Tibial nerve (tissue), 4 donors: ENCODE measurements at regions not wholly inside any gene's neighbourhood (a gene's known extent, or its start where the extent isn't known, plus 50 kb on each side); places are given as distances from the start of the nearest gene placed in this dataset.

Experiments used
- DNase-seq, 2 donors: peaks; one replicate each; pipeline ENCODE4 v3.0.0-alpha.2; 2019; ENCODE audit warnings: low spot score in 2 of 2
- H3K27ac ChIP-seq, 4 donors: fragments of 200-600 bp; sonication (generic) in 3 of 4; one replicate each; pipeline ENCODE4 v1.5.1; 2017 to 2019; ENCODE audit warnings: mild to moderate bottlenecking in 1 of 4
- H3K27me3 ChIP-seq, 2 donors: fragments of 200-600 bp; sonication (generic) in 1 of 2; one replicate each; pipeline versions ENCODE4 v1.5.1 to v1.6.0; 2017 to 2019
- H3K36me3 ChIP-seq, 3 donors: fragments of 200-600 bp; sonication (generic); one replicate each; pipeline ENCODE4 v1.5.1; 2018 to 2019
- H3K4me1 ChIP-seq, 4 donors: fragments of 200-600 bp; sonication (generic) in 3 of 4; one replicate each; pipeline ENCODE4 v1.5.1; 2017 to 2019
- H3K4me3 ChIP-seq, 4 donors: fragments of 200-600 bp; sonication (generic) in 3 of 4; one replicate each; pipeline ENCODE4 v1.5.1; 2017 to 2019; ENCODE audit warnings: mild to moderate bottlenecking in 1 of 4, moderate library complexity in 1 of 4
- H3K9me3 ChIP-seq, 4 donors: fragments of 200-600 bp; sonication (generic) in 3 of 4; one replicate each; pipeline ENCODE4 v1.5.1; 2017 to 2019
- CTCF ChIP-seq, 5 experiments: fragments of 200-600 bp in 3 of 5; fragments of 450-650 bp in 2 of 5; sonication (generic) in 3 of 5; IDR thresholded peaks; one replicate each; pipeline ENCODE4 v1.5.1; 2016 to 2019; ENCODE audit warnings: antibody characterized with exemption in 5 of 5, mild to moderate bottlenecking in 3 of 5, moderate library complexity in 2 of 5
- EP300 ChIP-seq, 2 donors: sonication (generic); formaldehyde crosslinking; IDR thresholded peaks; one replicate each; pipeline ENCODE4 v1.6.1; 2017; ENCODE audit warnings: antibody characterized with exemption in 2 of 2, mild to moderate bottlenecking in 1 of 2
- POLR2A ChIP-seq, 2 donors: fragments of 450-650 bp; IDR thresholded peaks; one replicate each; pipeline ENCODE4 v1.6.1; 2017; ENCODE audit warnings: antibody characterized with exemption in 2 of 2, mild to moderate bottlenecking in 2 of 2, moderate library complexity in 2 of 2
- WGBS, 2 donors: methylation state at CpG; one replicate each; pipeline ENCODE4 v1.1.5; 2018; 5-methylcytosine and 5-hydroxymethylcytosine counted together

GRCh38 chr2:107582487-107582886, 244.2 kb upstream of the RGPD4 start:
- DNase-seq: no peak
- H3K4me3 ChIP-seq: no peak overlapping the region
- H3K4me1 ChIP-seq: no peaks in the 10 kb centered on the region
- TF ChIP-seq EP300 (IDR thresholded peaks at IDR 0.05): no peak
- no peak for TF ChIP-seq POLR2A (IDR thresholded peaks at IDR 0.05)
- TF ChIP-seq CTCF (IDR thresholded peaks at IDR 0.05): no peak
- no peak overlapping the region for H3K27ac ChIP-seq
- no peaks in the 10 kb centered on the region for H3K36me3 ChIP-seq
- H3K9me3 ChIP-seq: no peaks in the 10 kb centered on the region
- H3K27me3 ChIP-seq: no peaks in the 10 kb centered on the region

GRCh38 chr2:107584577-107584976, 242.1 kb upstream of the RGPD4 start:
- TF ChIP-seq EP300 (IDR thresholded peaks at IDR 0.05) (no peak), CTCF (IDR thresholded peaks at IDR 0.05) (no peak), POLR2A (IDR thresholded peaks at IDR 0.05) (no peak)

GRCh38 chr2:107585851-107586250, 240.8 kb upstream of the RGPD4 start:
- H3K4me1 ChIP-seq: no peaks in the 10 kb centered on the region
- H3K9me3 ChIP-seq: no peaks in the 10 kb centered on the region
- no peak overlapping the region for H3K27ac ChIP-seq
- no peaks in the 10 kb centered on the region for H3K36me3 ChIP-seq
- no peak overlapping the region for H3K4me3 ChIP-seq
- 75 to 86% methylated on average over 3 of the region's 3 CpGs for WGBS, 2 donors
- no peaks in the 10 kb centered on the region for H3K27me3 ChIP-seq
- no peak for TF ChIP-seq EP300 (IDR thresholded peaks at IDR 0.05)
- no peak for DNase-seq

More at GRCh38 chr2:107584577-107584976, 242.1 kb upstream of the RGPD4 start:
- Histone ChIP-seq H3K9me3 (no peaks in the 10 kb centered on the region), H3K4me3 (no peak overlapping the region), H3K36me3 (no peaks in the 10 kb centered on the region), H3K27me3 (no peaks in the 10 kb centered on the region), H3K27ac (no peak overlapping the region), H3K4me1 (no peaks in the 10 kb centered on the region)
- DNase-seq: no peak
- 85 to 91% methylated on average over 1 of the region's 1 CpG for WGBS, 2 donors

- no peaks in the 10 kb centered on the region for H3K36me3 ChIP-seq
- no peak overlapping the region for H3K27ac ChIP-seq
- DNase-seq: no peak
- 88% methylated on average over 5 of the region's 5 CpGs for WGBS, 2 donors
- no peaks in the 10 kb centered on the region for H3K4me1 ChIP-seq
- no peaks in the 10 kb centered on the region for H3K9me3 ChIP-seq
- H3K4me3 ChIP-seq: no peak overlapping the region
- no peaks in the 10 kb centered on the region for H3K27me3 ChIP-seq
- TF ChIP-seq POLR2A (IDR thresholded peaks at IDR 0.05) (no peak), EP300 (IDR thresholded peaks at IDR 0.05) (no peak), CTCF (IDR thresholded peaks at IDR 0.05) (no peak)
Observed at GRCh38 chr2:107588181-107588580, 238.5 kb upstream of the RGPD4 start.

- 48 to 52% methylated on average over 3 of the region's 3 CpGs for WGBS, 2 donors
- Histone ChIP-seq H3K9me3 (no peaks in the 10 kb centered on the region), H3K27me3 (no peaks in the 10 kb centered on the region), H3K4me3 (no peak overlapping the region), H3K4me1 (no peaks in the 10 kb centered on the region), H3K27ac (no peak overlapping the region), H3K36me3 (no peaks in the 10 kb centered on the region)
- no peak for DNase-seq
- TF ChIP-seq POLR2A (IDR thresholded peaks at IDR 0.05) (no peak), CTCF (IDR thresholded peaks at IDR 0.05) (no peak), EP300 (IDR thresholded peaks at IDR 0.05) (no peak)
Observed at GRCh38 chr2:107589079-107589491, 237.6 kb upstream of the RGPD4 start.
